PC-9 (cell line): ENCODE measurements at regions not wholly inside any gene's neighbourhood (a gene's known extent, or its start where the extent isn't known, plus 50 kb on each side); places are given as distances from the start of the nearest gene placed in this dataset.
A peak's percentile ranks its signal among the peaks of the same experiment; 100 is the strongest.

ENCODE experiments used
- BruUV-seq: library from RNA; stranded (reverse); fragments of 400-500 nt; replicated peaks from 2 replicates; lab custom pipeline; 2021; lab: Mats Ljungman, UMichigan
- CTCF ChIA-PET: fragments of 300-600 bp; sonication (Branson Sonifier 250); formaldehyde crosslinking; loops from one replicate; lab custom pipeline; 2022; ENCODE audit warnings: antibody characterized with exemption; lab: Charles Lee
- POLR2A ChIA-PET: fragments of 300-600 bp; sonication (Branson Sonifier 250); formaldehyde crosslinking; loops from one replicate; lab custom pipeline; 2022; ENCODE audit warnings: antibody characterized with exemption; ENCODE audit not compliant: unreplicated experiment; lab: Charles Lee
- DNase-seq, 2 experiments: peaks; one replicate each; pipeline versions ENCODE4 v3.0.0 to v3.0.0-alpha.2; 2015 to 2022; ENCODE audit warnings: mixed read lengths in 1 of 2
- H2AFZ ChIP-seq: fragments of 200-600 bp; sonication (generic); 2 replicates; pipeline ENCODE4 v1.8.1; 2017; ENCODE audit warnings: antibody characterized with exemption
- H3F3A ChIP-seq: fragments of 200-600 bp; sonication (generic); 2 replicates; pipeline ENCODE4 v1.8.1; 2017; ENCODE audit warnings: antibody characterized with exemption, mild to moderate bottlenecking, low read depth; ENCODE audit not compliant: insufficient read depth
- H3K27ac ChIP-seq: fragments of 200-600 bp; sonication (generic); 2 replicates; pipeline ENCODE4 v1.6.1; 2016; ENCODE audit warnings: mixed run types
- H3K27me3 ChIP-seq: fragments of 200-600 bp; sonication (generic); 2 replicates; pipeline ENCODE4 v1.6.1; 2016; ENCODE audit warnings: low read depth, mixed run types; ENCODE audit not compliant: insufficient read depth
- H3K36me3 ChIP-seq: fragments of 200-600 bp; sonication (generic); 2 replicates; pipeline ENCODE4 v1.6.1; 2016; ENCODE audit warnings: low read depth, mixed run types
- H3K4me1 ChIP-seq: fragments of 200-600 bp; sonication (generic); replicated peaks from 2 replicates; pipeline ENCODE4 v1.6.1; 2016; ENCODE audit warnings: mixed run types; ENCODE audit not compliant: insufficient read depth
- H3K4me2 ChIP-seq: fragments of 200-600 bp; sonication (generic); 2 replicates; pipeline ENCODE4 v1.6.1; 2017; ENCODE audit warnings: mixed run types
- H3K4me3 ChIP-seq: fragments of 200-600 bp; sonication (generic); 2 replicates; pipeline ENCODE4 v1.6.1; 2016; ENCODE audit warnings: mixed run types
- H3K79me2 ChIP-seq: fragments of 200-600 bp; sonication (generic); 2 replicates; pipeline ENCODE4 v1.6.1; 2017; ENCODE audit warnings: low read depth, mixed run types
- H3K9me2 ChIP-seq: fragments of 200-600 bp; sonication (generic); 2 replicates; pipeline ENCODE4 v1.8.1; 2017; ENCODE audit warnings: mild to moderate bottlenecking; ENCODE audit not compliant: insufficient read depth
- H3K9me3 ChIP-seq: fragments of 200-600 bp; sonication (generic); 2 replicates; pipeline ENCODE4 v1.8.1; 2016; ENCODE audit warnings: low read depth; ENCODE audit not compliant: insufficient read depth
- H4K20me1 ChIP-seq: fragments of 200-600 bp; sonication (generic); 2 replicates; pipeline ENCODE4 v1.8.1; 2017; ENCODE audit not compliant: insufficient read depth
- CTCF ChIP-seq: fragments of 200-600 bp; sonication (generic); conservative IDR thresholded peaks from 2 replicates; pipeline ENCODE4 v1.6.1; 2017; ENCODE audit warnings: mixed run types, antibody characterized with exemption, mild to moderate bottlenecking, moderate library complexity
- EZH2 ChIP-seq: fragments of 200-600 bp; sonication (generic); IDR thresholded peaks from 2 replicates; pipeline ENCODE4 v1.8.0; 2017; ENCODE audit warnings: antibody characterized with exemption, low read depth
- intact Hi-C: fragments of 100-400 bp; cut with micrococcal nuclease; formaldehyde crosslinking; loops from one replicate; pipeline ENCODE4 v1.10.0; 2022; ENCODE audit not compliant: unreplicated experiment

- Histone ChIP-seq H3F3A (peaks cover 17% of the 10 kb centered on the region; the same call in 1 of the 2 replicates), H3K9me3 (no peaks in the 10 kb centered on the region), H4K20me1 (no peaks in the 10 kb centered on the region), H3K36me3 (no peaks in the 10 kb centered on the region), H2AFZ (no peak overlapping the region), H3K4me2 (no peak overlapping the region), H3K4me1 (peaks cover 16% of the 10 kb centered on the region), H3K27me3 (no peaks in the 10 kb centered on the region), H3K9me2 (no peaks in the 10 kb centered on the region), H3K79me2 (no peaks in the 10 kb centered on the region), H3K4me3 (no peak overlapping the region), H3K27ac (no peak overlapping the region)
- TF ChIP-seq EZH2 (no peak), CTCF (peak; percentile 68)
- intact Hi-C loops = loop anchor here (1.0 to 10.0 kb wide), 3 partner anchors 128 to 980 kb away; no protein-coding TSS in a partner anchor
- CTCF ChIA-PET = interaction anchor here (0.5 to 0.6 kb wide), 2 partner anchors 192 to 199 kb away, joined by 3 to 6 read pairs; no protein-coding TSS in a partner anchor
- POLR2A ChIA-PET = interaction anchor here (0.5 to 0.6 kb wide), 2 partner anchors 20 to 617 kb away, joined by 4 to 10 read pairs; no protein-coding TSS in a partner anchor
- BruUV-seq = no TSS peak
- peak in 1 of 2 experiments; percentile 3 for DNase-seq
Measured at GRCh38 chr2:203814661-203815540, 52.7 kb upstream of the CTLA4 start.

- peaks cover 16% of the 10 kb centered on the region; the same call in 1 of the 2 replicates for H3F3A ChIP-seq
- DNase-seq = no peak
- no peaks in the 10 kb centered on the region for H4K20me1 ChIP-seq
- BruUV-seq = no TSS peak
- TF ChIP-seq CTCF (no peak), EZH2 (no peak)
- no peak overlapping the region for H3K4me2 ChIP-seq
- H3K36me3 ChIP-seq = no peaks in the 10 kb centered on the region
- H3K4me1 ChIP-seq = peaks cover 16% of the 10 kb centered on the region
- ChIA-PET CTCF (interaction anchor here (0.6 kb wide), 1 partner anchor 192 kb away, joined by 6 read pairs; no protein-coding TSS in a partner anchor), POLR2A (interaction anchor here (0.6 kb wide), 1 partner anchor 618 kb away, joined by 4 read pairs; no protein-coding TSS in a partner anchor)
- H3K27ac ChIP-seq = no peak overlapping the region
- no peak overlapping the region for H2AFZ ChIP-seq
- H3K9me2 ChIP-seq = no peaks in the 10 kb centered on the region
- no peaks in the 10 kb centered on the region for H3K79me2 ChIP-seq
- no peak overlapping the region for H3K4me3 ChIP-seq
- H3K9me3 ChIP-seq = no peaks in the 10 kb centered on the region
- intact Hi-C loops = loop anchor here (1.0 to 10.0 kb wide), 2 partner anchors 331 to 981 kb away; no protein-coding TSS in a partner anchor
- H3K27me3 ChIP-seq = no peaks in the 10 kb centered on the region
Measured at GRCh38 chr2:203815541-203815898, 52.1 kb upstream of the CTLA4 start.

GRCh38 chr2:203817147-203817546 is 50.4 kb upstream of the CTLA4 start:
- TF ChIP-seq CTCF = no peak
- TF ChIP-seq EZH2 = no peak
- Histone ChIP-seq H4K20me1 (no peaks in the 10 kb centered on the region), H3K79me2 (no peaks in the 10 kb centered on the region), H3F3A (peaks cover 2% of the 10 kb centered on the region; the same call in 1 of the 2 replicates), H3K36me3 (no peaks in the 10 kb centered on the region), H3K4me1 (peaks cover 2% of the 10 kb centered on the region), H3K4me2 (no peak overlapping the region), H2AFZ (no peak overlapping the region), H3K27me3 (no peaks in the 10 kb centered on the region), H3K9me2 (no peaks in the 10 kb centered on the region), H3K4me3 (no peak overlapping the region), H3K9me3 (no peaks in the 10 kb centered on the region), H3K27ac (no peak overlapping the region)
- POLR2A ChIA-PET = no interaction called here
- DNase-seq = no peak
- no TSS peak for BruUV-seq
- intact Hi-C loops = loop anchor here (10.0 kb wide), 1 partner anchor 982 kb away; no protein-coding TSS in a partner anchor
- CTCF ChIA-PET = interaction anchor here (0.7 kb wide), 1 partner anchor 554 kb away, joined by 3 read pairs; no protein-coding TSS in a partner anchor
